ENCODE measurements at regions not wholly inside any gene's neighbourhood (a gene's known extent, or its start where the extent isn't known, plus 50 kb on each side); places are given as distances from the start of the nearest gene placed in this dataset.

GRCh38 chr2:102880731-102881130 is 118.9 kb downstream of the TMEM182 start:
- Histone ChIP-seq H3K27ac (ENCODE audit: insufficient read depth, low read length) (no peak overlapping the region), H3K4me2 (ENCODE audit: extremely low read depth, insufficient read depth, low read length) (no peak overlapping the region), H3K4me1 (ENCODE audit: control insufficient read depth, extremely low read depth, insufficient read depth, low read length) (no peaks in the 10 kb centered on the region), H3K9ac (ENCODE audit: insufficient read depth, low read length) (no peak overlapping the region), H3K36me3 (ENCODE audit: control insufficient read depth, insufficient read depth, low read length) (no peaks in the 10 kb centered on the region), H4K20me1 (ENCODE audit: control insufficient read depth, extremely low read depth, insufficient read depth, low read length) (no peaks in the 10 kb centered on the region), H3K4me3 (replicated peaks in 1 of 4; ENCODE audit: control extremely low read depth in 1 of 4, insufficient read depth in 1 of 4, low read depth in 3 of 4, low read length in 4 of 4) (no peak overlapping the region), H2AFZ (ENCODE audit: low read length) (no peak overlapping the region), H3K79me2 (ENCODE audit: control insufficient read depth, insufficient read depth, low read length) (no peaks in the 10 kb centered on the region), H3K9me3 (ENCODE audit: control insufficient read depth, insufficient read depth, low read depth, low read length) (no peaks in the 10 kb centered on the region), H3K27me3 (ENCODE audit: control insufficient read depth, insufficient read depth, low read length) (no peaks in the 10 kb centered on the region)
- TF ChIP-seq CTCF (conservative IDR thresholded peaks at IDR 0.05 in 1 of 2, IDR thresholded peaks at IDR 0.05 in 1 of 2; ENCODE audit: low read depth in 1 of 2, low read length in 2 of 2), result no peak
- no peak for TF ChIP-seq EZH2 (IDR thresholded peaks at IDR 0.05; ENCODE audit: low read length, missing control alignments)
- no peak for DNase-seq (ENCODE audit: low read depth in 2 of 2)

- H3K4me1 ChIP-seq (ENCODE audit: control insufficient read depth, extremely low read depth, insufficient read depth, low read length), result no peaks in the 10 kb centered on the region
- no peaks in the 10 kb centered on the region for H3K27me3 ChIP-seq (ENCODE audit: control insufficient read depth, insufficient read depth, low read length)
- H3K36me3 ChIP-seq (ENCODE audit: control insufficient read depth, insufficient read depth, low read length), result no peaks in the 10 kb centered on the region
- no peak for DNase-seq (ENCODE audit: low read depth in 2 of 2)
- H2AFZ ChIP-seq (ENCODE audit: low read length), result no peak overlapping the region
- TF ChIP-seq CTCF (conservative IDR thresholded peaks at IDR 0.05 in 1 of 2, IDR thresholded peaks at IDR 0.05 in 1 of 2; ENCODE audit: low read depth in 1 of 2, low read length in 2 of 2) (no peak), EZH2 (IDR thresholded peaks at IDR 0.05; ENCODE audit: low read length, missing control alignments) (no peak)
- no peak overlapping the region for H3K4me3 ChIP-seq (replicated peaks in 1 of 4; ENCODE audit: control extremely low read depth in 1 of 4, insufficient read depth in 1 of 4, low read depth in 3 of 4, low read length in 4 of 4)
- no peaks in the 10 kb centered on the region for H3K9me3 ChIP-seq (ENCODE audit: control insufficient read depth, insufficient read depth, low read depth, low read length)
- no peak overlapping the region for H3K4me2 ChIP-seq (ENCODE audit: extremely low read depth, insufficient read depth, low read length)
- no peak overlapping the region for H3K27ac ChIP-seq (ENCODE audit: insufficient read depth, low read length)
- no peak overlapping the region for H3K9ac ChIP-seq (ENCODE audit: insufficient read depth, low read length)
- H3K79me2 ChIP-seq (ENCODE audit: control insufficient read depth, insufficient read depth, low read length), result no peaks in the 10 kb centered on the region
- H4K20me1 ChIP-seq (ENCODE audit: control insufficient read depth, extremely low read depth, insufficient read depth, low read length), result no peaks in the 10 kb centered on the region
These were observed 124.5 kb downstream of the TMEM182 start for GRCh38 chr2:102886216-102886893.

DNA sequence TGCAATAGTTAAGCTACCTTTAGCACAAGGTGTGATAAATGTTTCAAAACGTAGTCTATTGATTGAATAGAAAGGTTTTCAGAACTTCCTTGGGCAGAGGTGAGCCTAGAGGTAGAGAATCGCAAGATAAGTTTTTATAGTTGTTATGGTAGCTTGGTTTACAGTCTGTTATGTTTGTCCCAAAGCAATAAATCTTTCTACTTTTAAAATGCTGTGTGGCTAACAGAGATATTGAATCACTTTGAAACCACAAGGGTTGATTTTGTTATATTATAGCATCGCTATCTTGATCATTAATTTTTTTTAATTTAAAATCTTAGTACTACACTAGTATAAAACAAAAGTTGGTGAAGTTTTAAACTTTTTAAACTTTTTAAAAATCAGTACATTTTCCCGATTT is 126.7 kb downstream of the TMEM182 start:
- Histone ChIP-seq H3K9ac (ENCODE audit: insufficient read depth, low read length) (no peak overlapping the region), H3K27ac (ENCODE audit: insufficient read depth, low read length) (no peak overlapping the region), H3K36me3 (ENCODE audit: control insufficient read depth, insufficient read depth, low read length) (no peaks in the 10 kb centered on the region), H3K4me3 (replicated peaks in 1 of 4; ENCODE audit: control extremely low read depth in 1 of 4, insufficient read depth in 1 of 4, low read depth in 3 of 4, low read length in 4 of 4) (no peak overlapping the region), H3K79me2 (ENCODE audit: control insufficient read depth, insufficient read depth, low read length) (no peaks in the 10 kb centered on the region), H2AFZ (ENCODE audit: low read length) (no peak overlapping the region), H3K9me3 (ENCODE audit: control insufficient read depth, insufficient read depth, low read depth, low read length) (no peaks in the 10 kb centered on the region), H3K4me1 (ENCODE audit: control insufficient read depth, extremely low read depth, insufficient read depth, low read length) (no peaks in the 10 kb centered on the region), H3K4me2 (ENCODE audit: extremely low read depth, insufficient read depth, low read length) (no peak overlapping the region), H3K27me3 (ENCODE audit: control insufficient read depth, insufficient read depth, low read length) (no peaks in the 10 kb centered on the region), H4K20me1 (ENCODE audit: control insufficient read depth, extremely low read depth, insufficient read depth, low read length) (no peaks in the 10 kb centered on the region)
- DNase-seq (ENCODE audit: low read depth in 2 of 2), result no peak
- TF ChIP-seq EZH2 (IDR thresholded peaks at IDR 0.05; ENCODE audit: low read length, missing control alignments), result no peak
- TF ChIP-seq CTCF (conservative IDR thresholded peaks at IDR 0.05 in 1 of 2, IDR thresholded peaks at IDR 0.05 in 1 of 2; ENCODE audit: low read depth in 1 of 2, low read length in 2 of 2), result no peak

All from fibroblast of lung (primary cell).